ENCODE measurements at regions not wholly inside any gene's neighbourhood (a gene's known extent, or its start where the extent isn't known, plus 50 kb on each side); places are given as distances from the start of the nearest gene placed in this dataset.

- Histone ChIP-seq H2AFZ (ENCODE audit: low read depth, low read length) (no peak overlapping the region), H3K4me2 (ENCODE audit: low read length) (no peak overlapping the region), H3K4me3 (ENCODE audit: insufficient read depth, low read depth, low read length) (no peak overlapping the region), H3K36me3 (ENCODE audit: insufficient read depth, low read length) (no peaks in the 10 kb centered on the region), H3K9ac (ENCODE audit: low read length) (no peak overlapping the region), H3K27me3 (ENCODE audit: insufficient read depth, low read length) (no peaks in the 10 kb centered on the region), H3K27ac (ENCODE audit: low read depth, low read length) (no peak overlapping the region), H3K4me1 (ENCODE audit: insufficient read depth, low read length) (no peaks in the 10 kb centered on the region), H3K9me3 (ENCODE audit: insufficient read depth, low read depth, low read length) (no peaks in the 10 kb centered on the region), H4K20me1 (ENCODE audit: insufficient read depth, low read length) (no peaks in the 10 kb centered on the region), H3K79me2 (ENCODE audit: insufficient read depth, low read length) (no peaks in the 10 kb centered on the region)
- Mint-ChIP-seq H3K36me3 (ENCODE audit: low read depth, unreplicated experiment) (no peaks in the 10 kb centered on the region), H3K4me1 (ENCODE audit: low read depth, unreplicated experiment) (no peaks in the 10 kb centered on the region), H3K9me3 (ENCODE audit: unreplicated experiment) (no peaks in the 10 kb centered on the region), H3K4me3 (ENCODE audit: unreplicated experiment) (no peak overlapping the region), H3K27me3 (ENCODE audit: low read depth, unreplicated experiment) (peaks cover 2% of the 10 kb centered on the region), H3K27ac (ENCODE audit: unreplicated experiment) (no peak overlapping the region)
- FAIRE-seq (no peak), DNase-seq (ENCODE audit: low read depth) (no peak)
- TF ChIP-seq EZH2 (IDR thresholded peaks at IDR 0.05; ENCODE audit: insufficient read depth, low read length) (no peak), CTCF (IDR thresholded peaks at IDR 0.05; ENCODE audit: insufficient read depth, low read depth, low read length) (no peak)
Observed at GRCh38 chr20:21820045-21820444, 114.6 kb downstream of the PAX1 start.

- FAIRE-seq (no peak), DNase-seq (ENCODE audit: low read depth) (no peak)
- Histone ChIP-seq H3K4me2 (ENCODE audit: low read length) (no peak overlapping the region), H3K4me1 (ENCODE audit: insufficient read depth, low read length) (no peaks in the 10 kb centered on the region), H2AFZ (ENCODE audit: low read depth, low read length) (no peak overlapping the region), H3K27me3 (ENCODE audit: insufficient read depth, low read length) (no peaks in the 10 kb centered on the region), H3K9ac (ENCODE audit: low read length) (no peak overlapping the region), H3K27ac (ENCODE audit: low read depth, low read length) (no peak overlapping the region), H3K79me2 (ENCODE audit: insufficient read depth, low read length) (no peaks in the 10 kb centered on the region), H3K4me3 (ENCODE audit: insufficient read depth, low read depth, low read length) (no peak overlapping the region), H4K20me1 (ENCODE audit: insufficient read depth, low read length) (no peaks in the 10 kb centered on the region), H3K9me3 (ENCODE audit: insufficient read depth, low read depth, low read length) (peaks cover 8% of the 10 kb centered on the region), H3K36me3 (ENCODE audit: insufficient read depth, low read length) (no peaks in the 10 kb centered on the region)
- Mint-ChIP-seq H3K27ac (ENCODE audit: unreplicated experiment) (no peak overlapping the region), H3K36me3 (ENCODE audit: low read depth, unreplicated experiment) (no peaks in the 10 kb centered on the region), H3K9me3 (ENCODE audit: unreplicated experiment) (no peaks in the 10 kb centered on the region), H3K4me3 (ENCODE audit: unreplicated experiment) (no peak overlapping the region), H3K4me1 (ENCODE audit: low read depth, unreplicated experiment) (no peaks in the 10 kb centered on the region), H3K27me3 (ENCODE audit: low read depth, unreplicated experiment) (peaks cover 42% of the 10 kb centered on the region)
- TF ChIP-seq CTCF (IDR thresholded peaks at IDR 0.05; ENCODE audit: insufficient read depth, low read depth, low read length) (no peak), EZH2 (IDR thresholded peaks at IDR 0.05; ENCODE audit: insufficient read depth, low read length) (no peak)
Observed at GRCh38 chr20:21812379-21812778, 106.9 kb downstream of the PAX1 start.

GRCh38 chr20:21809961-21810523 is 104.6 kb downstream of the PAX1 start:
- DNase-seq (ENCODE audit: low read depth): no peak
- no peak for FAIRE-seq

More at GRCh38 chr20:21809961-21810523, 104.6 kb downstream of the PAX1 start:
- Histone ChIP-seq H3K4me3 (ENCODE audit: insufficient read depth, low read depth, low read length) (no peak overlapping the region), H3K4me1 (ENCODE audit: insufficient read depth, low read length) (no peaks in the 10 kb centered on the region), H3K36me3 (ENCODE audit: insufficient read depth, low read length) (no peaks in the 10 kb centered on the region), H3K79me2 (ENCODE audit: insufficient read depth, low read length) (no peaks in the 10 kb centered on the region), H3K9ac (ENCODE audit: low read length) (no peak overlapping the region), H2AFZ (ENCODE audit: low read depth, low read length) (no peak overlapping the region), H3K4me2 (ENCODE audit: low read length) (no peak overlapping the region), H3K27me3 (ENCODE audit: insufficient read depth, low read length) (no peaks in the 10 kb centered on the region), H3K27ac (ENCODE audit: low read depth, low read length) (no peak overlapping the region), H4K20me1 (ENCODE audit: insufficient read depth, low read length) (no peaks in the 10 kb centered on the region), H3K9me3 (ENCODE audit: insufficient read depth, low read depth, low read length) (peaks cover 11% of the 10 kb centered on the region)
- H3K4me3 Mint-ChIP-seq (ENCODE audit: unreplicated experiment): no peak overlapping the region
- no peaks in the 10 kb centered on the region for H3K4me1 Mint-ChIP-seq (ENCODE audit: low read depth, unreplicated experiment)
- no peak for TF ChIP-seq CTCF (IDR thresholded peaks at IDR 0.05; ENCODE audit: insufficient read depth, low read depth, low read length)
- no peak for TF ChIP-seq EZH2 (IDR thresholded peaks at IDR 0.05; ENCODE audit: insufficient read depth, low read length)
- H3K36me3 Mint-ChIP-seq (ENCODE audit: low read depth, unreplicated experiment): no peaks in the 10 kb centered on the region
- no peaks in the 10 kb centered on the region for H3K9me3 Mint-ChIP-seq (ENCODE audit: unreplicated experiment)
- H3K27ac Mint-ChIP-seq (ENCODE audit: unreplicated experiment): no peak overlapping the region
- peaks cover 61% of the 10 kb centered on the region for H3K27me3 Mint-ChIP-seq (ENCODE audit: low read depth, unreplicated experiment)

All from astrocyte (in vitro differentiated cells and primary cell).